ENCODE measurements at regions not wholly inside any gene's neighbourhood (a gene's known extent, or its start where the extent isn't known, plus 50 kb on each side); places are given as distances from the start of the nearest gene placed in this dataset.

DNA sequence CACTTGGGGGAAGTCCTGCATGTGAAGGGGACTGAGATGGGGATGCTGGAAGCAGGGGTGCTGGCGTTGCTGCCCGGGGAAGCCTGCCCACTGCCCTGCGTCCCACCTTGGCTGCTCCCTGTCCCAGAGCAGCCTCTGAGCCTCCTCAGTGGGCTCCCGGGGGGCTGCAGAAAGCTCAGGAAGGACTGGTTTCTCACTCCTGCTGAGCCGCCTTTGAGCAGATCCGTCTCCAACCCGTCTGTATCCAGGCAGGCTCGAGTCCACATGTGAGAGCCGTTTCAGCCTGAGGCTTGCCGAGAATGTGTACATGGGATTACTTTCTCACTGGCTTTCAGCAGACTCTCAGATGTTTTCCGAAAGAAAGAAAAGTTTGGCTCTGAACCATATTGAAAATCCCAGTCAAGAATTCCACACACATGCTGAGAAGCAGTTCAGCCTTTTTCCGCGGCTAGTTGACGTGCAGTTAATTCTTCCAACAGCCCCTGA, 95.3 kb upstream of the COL5A1 start:
- H3K4me1 ChIP-seq = no peaks in the 10 kb centered on the region
- no peak for TF ChIP-seq CTCF (IDR thresholded peaks at IDR 0.05)
- TF ChIP-seq POLR2AphosphoS5 (IDR thresholded peaks at IDR 0.05) = no peak
- TF ChIP-seq EP300 (IDR thresholded peaks at IDR 0.05) = no peak
- TF ChIP-seq POLR2A (IDR thresholded peaks at IDR 0.05) = no peak
- no peaks in the 10 kb centered on the region for H3K9me3 ChIP-seq
- H3K27ac ChIP-seq = peak overlapping the region in 3 of 4 donors; percentile 31 to 68 (median 65)
- H3K27me3 ChIP-seq = no peaks in the 10 kb centered on the region
- ATAC-seq (ENCODE audit: low FRiP score in 2 of 2) (peak in 1 of 2 donors; percentile 58), DNase-seq (no peak)
- H3K4me3 ChIP-seq = no peak overlapping the region
- 64 to 89% methylated on average over 4 to 14 of the region's 14 CpGs for WGBS, 2 donors
- no peaks in the 10 kb centered on the region for H3K36me3 ChIP-seq

GRCh38 chr9:134546746-134547145, 94.9 kb upstream of the COL5A1 start:
- no peaks in the 10 kb centered on the region for H3K36me3 ChIP-seq
- no peak for ATAC-seq (ENCODE audit: low FRiP score in 2 of 2)
- H3K4me3 ChIP-seq = no peak overlapping the region
- no peaks in the 10 kb centered on the region for H3K4me1 ChIP-seq
- TF ChIP-seq POLR2A (IDR thresholded peaks at IDR 0.05) (no peak), CTCF (IDR thresholded peaks at IDR 0.05) (no peak), POLR2AphosphoS5 (IDR thresholded peaks at IDR 0.05) (no peak), EP300 (IDR thresholded peaks at IDR 0.05) (no peak)
- H3K27me3 ChIP-seq = no peaks in the 10 kb centered on the region
- WGBS, 2 donors = 84 to 94% methylated on average over 6 to 10 of the region's 10 CpGs
- H3K27ac ChIP-seq = peak overlapping the region in 1 of 4 donors; percentile 68
- no peak for DNase-seq
- H3K9me3 ChIP-seq = no peaks in the 10 kb centered on the region

DNA sequence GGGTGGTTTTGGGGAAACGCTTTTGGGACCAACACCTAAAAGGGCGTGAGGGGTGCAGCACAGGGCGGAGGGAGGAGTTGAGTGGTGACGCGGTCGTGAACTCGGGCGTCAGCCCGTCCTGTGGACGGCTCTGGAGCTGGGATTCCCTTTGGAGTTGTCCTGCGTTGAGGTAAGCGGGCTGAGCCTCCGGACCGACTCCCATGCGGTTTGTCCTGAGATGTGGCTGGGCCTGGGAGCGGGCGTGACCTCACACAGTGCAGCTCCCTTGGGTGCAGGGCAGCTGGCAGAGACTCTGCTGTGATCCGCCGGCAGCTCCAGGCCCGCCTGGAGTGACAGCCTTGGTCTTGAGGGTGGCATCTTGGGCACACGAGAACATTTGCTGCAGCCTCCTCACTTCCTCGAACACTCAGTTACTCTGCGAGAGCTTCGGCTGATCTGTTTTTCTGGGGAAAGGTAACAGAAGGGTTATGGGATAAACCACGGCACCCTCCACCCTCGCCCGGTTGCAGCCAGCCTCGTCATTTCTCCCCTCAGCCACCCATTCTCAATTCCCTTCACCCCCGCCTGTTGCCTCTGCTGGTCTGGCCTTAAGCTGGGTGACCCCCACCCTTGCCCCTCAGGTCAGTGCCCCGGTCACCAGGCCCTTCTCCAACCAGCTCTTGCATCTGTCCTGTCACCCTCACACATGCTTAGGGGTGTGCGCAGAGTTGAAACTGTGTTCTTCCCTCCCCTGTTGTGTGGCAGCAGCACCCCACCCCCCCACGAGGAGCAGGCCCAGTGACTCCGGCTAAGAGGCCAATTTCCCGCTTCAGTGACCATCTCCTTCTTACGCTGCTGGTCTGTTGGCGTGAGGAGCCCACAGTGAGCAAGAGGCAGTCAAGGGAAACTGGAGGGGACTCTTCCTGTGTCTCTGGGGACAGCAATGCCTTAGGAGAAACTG, 94.2 kb upstream of the COL5A1 start:
- H3K27me3 ChIP-seq = no peaks in the 10 kb centered on the region
- H3K4me3 ChIP-seq = no peak overlapping the region
- WGBS, 2 donors = 87 to 91% methylated on average over 26 to 34 of the region's 36 CpGs
- H3K9me3 ChIP-seq = no peaks in the 10 kb centered on the region
- no peak for ATAC-seq (ENCODE audit: low FRiP score in 2 of 2)
- DNase-seq = no peak
- H3K36me3 ChIP-seq = no peaks in the 10 kb centered on the region
- H3K27ac ChIP-seq = no peak overlapping the region
- TF ChIP-seq POLR2A (IDR thresholded peaks at IDR 0.05) = no peak
- no peak for TF ChIP-seq EP300 (IDR thresholded peaks at IDR 0.05)
- TF ChIP-seq CTCF (IDR thresholded peaks at IDR 0.05) = no peak
- TF ChIP-seq POLR2AphosphoS5 (IDR thresholded peaks at IDR 0.05) = no peak
- H3K4me1 ChIP-seq = no peaks in the 10 kb centered on the region

GRCh38 chr9:134548185-134548584, 93.4 kb upstream of the COL5A1 start:
- Histone ChIP-seq H3K27ac (no peak overlapping the region), H3K9me3 (no peaks in the 10 kb centered on the region), H3K27me3 (no peaks in the 10 kb centered on the region), H3K36me3 (no peaks in the 10 kb centered on the region), H3K4me3 (no peak overlapping the region), H3K4me1 (peaks cover 0 to 6% (median 2%) of the 10 kb centered on the region in 4 donors)
- 92 to 97% methylated on average over 4 to 8 of the region's 8 CpGs for WGBS, 2 donors
- ATAC-seq (ENCODE audit: low FRiP score in 2 of 2) (no peak), DNase-seq (no peak)
- TF ChIP-seq EP300 (IDR thresholded peaks at IDR 0.05) = no peak
- no peak for TF ChIP-seq POLR2A (IDR thresholded peaks at IDR 0.05)
- no peak for TF ChIP-seq POLR2AphosphoS5 (IDR thresholded peaks at IDR 0.05)
- no peak for TF ChIP-seq CTCF (IDR thresholded peaks at IDR 0.05)
